Natural killer cell (primary cell): ENCODE measurements at regions not wholly inside any gene's neighbourhood (a gene's known extent, or its start where the extent isn't known, plus 50 kb on each side); places are given as distances from the start of the nearest gene placed in this dataset.
"Not testable (repeated sequence)": the region's sequence is repeated elsewhere in the genome, so short reads cannot be mapped to it uniquely, and the experiment has no call there.

Experiments used
- ATAC-seq, 3 donors: fragments of 150-1000 bp in 2 of 3; fragments of 200-7000 bp in 1 of 3; cut with Tn5 transposase; 1 replicate in 1 of 3; 2 replicates in 2 of 3; pipeline ENCODE4 v1.10.0; 2021; ENCODE audit warnings: mild to moderate bottlenecking in 2 of 3, moderate library complexity in 2 of 3
- DNase-seq, 2 donors: peaks; one replicate each; pipeline versions ENCODE4 v3.0.0 to v3.0.0-alpha.2; 2013 to 2021; ENCODE audit warnings: mixed read lengths in 1 of 2
- H3K27ac ChIP-seq: one replicate; pipeline ENCODE4 v1.5.1; 2013; ENCODE audit warnings: mild to moderate bottlenecking, low read length
- H3K27me3 ChIP-seq: one replicate; pipeline ENCODE4 v1.6.1; 2013; ENCODE audit warnings: low read length; ENCODE audit not compliant: control insufficient read depth, insufficient read depth
- H3K36me3 ChIP-seq: one replicate; pipeline ENCODE4 v1.6.1; 2013; ENCODE audit warnings: low read length; ENCODE audit not compliant: control insufficient read depth, insufficient read depth
- H3K4me1 ChIP-seq: one replicate; pipeline ENCODE4 v1.6.1; 2013; ENCODE audit warnings: low read length; ENCODE audit not compliant: control insufficient read depth, insufficient read depth
- H3K4me3 ChIP-seq: one replicate; pipeline ENCODE4 v1.5.1; 2013; ENCODE audit warnings: low read length
- H3K9me3 ChIP-seq: one replicate; pipeline ENCODE4 v1.6.1; 2013; ENCODE audit warnings: low read length; ENCODE audit not compliant: control insufficient read depth, insufficient read depth
- H3K27ac Mint-ChIP-seq, 2 donors: one replicate each; pipeline ENCODE4 v1.8.0; 2022; ENCODE audit warnings: mild to moderate bottlenecking in 2 of 2, mixed read lengths in 2 of 2, moderate library complexity in 1 of 2
- H3K27me3 Mint-ChIP-seq, 2 donors: one replicate each; pipeline ENCODE4 v1.8.0; 2022; ENCODE audit warnings: low read depth in 2 of 2, mixed read lengths in 2 of 2
- H3K36me3 Mint-ChIP-seq: one replicate; pipeline ENCODE4 v1.8.0; 2022; ENCODE audit warnings: mixed read lengths
- H3K4me1 Mint-ChIP-seq, 2 donors: one replicate each; pipeline ENCODE4 v1.8.0; 2022; ENCODE audit warnings: mixed read lengths in 2 of 2
- H3K4me3 Mint-ChIP-seq: one replicate; pipeline ENCODE4 v1.8.0; 2022; ENCODE audit warnings: mild to moderate bottlenecking, moderate library complexity, mixed read lengths
- H3K9me3 Mint-ChIP-seq, 2 donors: one replicate each; pipeline ENCODE4 v1.8.0; 2022; ENCODE audit warnings: mixed read lengths in 2 of 2
- WGBS: methylation state at CpG from one replicate; pipeline ENCODE4 v1.1.7; 2013; ENCODE audit warnings: missing lambda C conversion rate; ENCODE audit not compliant: insufficient coverage; 5-methylcytosine and 5-hydroxymethylcytosine counted together
- intact Hi-C: fragments of 100-400 bp; cut with micrococcal nuclease; formaldehyde crosslinking; loops from one replicate; pipeline ENCODE4 v1.14.2; 2022
- TF ChIP-seq, protein P1 (sequence below): fragments of 200-600 bp; IDR thresholded peaks from one replicate; pipeline ENCODE4 v1.8.0; 2022; ENCODE audit warnings: antibody characterized with exemption

GRCh38 chr5:89327608-89328007, 444.6 kb upstream of the MEF2C start:
- DNase-seq (no peak), ATAC-seq (no peak)
- Histone ChIP-seq H3K27me3 (no peaks in the 10 kb centered on the region), H3K4me1 (no peaks in the 10 kb centered on the region), H3K27ac (no peak overlapping the region), H3K4me3 (no peak overlapping the region), H3K9me3 (no peaks in the 10 kb centered on the region), H3K36me3 (no peaks in the 10 kb centered on the region)
- no peak overlapping the region for H3K27ac Mint-ChIP-seq
- H3K9me3 Mint-ChIP-seq = peaks cover 2 to 3% of the 10 kb centered on the region in 2 donors
- no peak overlapping the region for H3K4me3 Mint-ChIP-seq
- intact Hi-C loops = no loop called here
- H3K27me3 Mint-ChIP-seq = no peaks in the 10 kb centered on the region
- H3K36me3 Mint-ChIP-seq = no peaks in the 10 kb centered on the region
- H3K4me1 Mint-ChIP-seq = no peaks in the 10 kb centered on the region
- WGBS = 67% methylated on average over 3 of the region's 3 CpGs
- TF ChIP-seq, protein P1, sequence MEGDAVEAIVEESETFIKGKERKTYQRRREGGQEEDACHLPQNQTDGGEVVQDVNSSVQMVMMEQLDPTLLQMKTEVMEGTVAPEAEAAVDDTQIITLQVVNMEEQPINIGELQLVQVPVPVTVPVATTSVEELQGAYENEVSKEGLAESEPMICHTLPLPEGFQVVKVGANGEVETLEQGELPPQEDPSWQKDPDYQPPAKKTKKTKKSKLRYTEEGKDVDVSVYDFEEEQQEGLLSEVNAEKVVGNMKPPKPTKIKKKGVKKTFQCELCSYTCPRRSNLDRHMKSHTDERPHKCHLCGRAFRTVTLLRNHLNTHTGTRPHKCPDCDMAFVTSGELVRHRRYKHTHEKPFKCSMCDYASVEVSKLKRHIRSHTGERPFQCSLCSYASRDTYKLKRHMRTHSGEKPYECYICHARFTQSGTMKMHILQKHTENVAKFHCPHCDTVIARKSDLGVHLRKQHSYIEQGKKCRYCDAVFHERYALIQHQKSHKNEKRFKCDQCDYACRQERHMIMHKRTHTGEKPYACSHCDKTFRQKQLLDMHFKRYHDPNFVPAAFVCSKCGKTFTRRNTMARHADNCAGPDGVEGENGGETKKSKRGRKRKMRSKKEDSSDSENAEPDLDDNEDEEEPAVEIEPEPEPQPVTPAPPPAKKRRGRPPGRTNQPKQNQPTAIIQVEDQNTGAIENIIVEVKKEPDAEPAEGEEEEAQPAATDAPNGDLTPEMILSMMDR = no peak

DNA sequence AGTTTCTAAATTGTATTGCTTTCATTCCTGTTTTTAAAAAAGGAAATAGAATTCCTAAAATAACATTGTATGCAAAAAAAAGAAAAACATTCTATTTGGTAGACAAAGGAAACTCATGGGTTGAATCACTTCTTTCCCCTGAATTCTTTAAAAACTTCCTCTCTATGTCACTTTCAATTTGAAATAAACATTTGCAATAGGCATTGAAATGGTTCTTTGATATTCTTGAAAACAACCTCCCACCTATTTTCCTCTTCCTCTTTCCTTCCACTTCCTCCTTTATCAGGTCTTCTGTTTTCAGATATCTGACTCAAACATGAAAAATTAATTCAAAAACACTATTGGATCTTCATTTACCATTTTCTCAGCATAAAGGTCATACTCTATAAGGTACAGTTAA, 442.0 kb upstream of the MEF2C start:
- H3K27ac Mint-ChIP-seq = no peak overlapping the region
- Histone ChIP-seq H3K4me1 (no peaks in the 10 kb centered on the region), H3K9me3 (no peaks in the 10 kb centered on the region), H3K36me3 (no peaks in the 10 kb centered on the region), H3K4me3 (no peak overlapping the region), H3K27me3 (no peaks in the 10 kb centered on the region), H3K27ac (no peak overlapping the region)
- ATAC-seq = no peak
- intact Hi-C loops = no loop called here
- H3K36me3 Mint-ChIP-seq = no peaks in the 10 kb centered on the region
- no peaks in the 10 kb centered on the region for H3K27me3 Mint-ChIP-seq
- peaks cover 5 to 6% of the 10 kb centered on the region in 2 donors for H3K4me1 Mint-ChIP-seq
- TF ChIP-seq, protein P1 = no peak
- no peak for DNase-seq
- H3K4me3 Mint-ChIP-seq = no peak overlapping the region
- peaks cover 2 to 3% of the 10 kb centered on the region in 2 donors for H3K9me3 Mint-ChIP-seq

DNA sequence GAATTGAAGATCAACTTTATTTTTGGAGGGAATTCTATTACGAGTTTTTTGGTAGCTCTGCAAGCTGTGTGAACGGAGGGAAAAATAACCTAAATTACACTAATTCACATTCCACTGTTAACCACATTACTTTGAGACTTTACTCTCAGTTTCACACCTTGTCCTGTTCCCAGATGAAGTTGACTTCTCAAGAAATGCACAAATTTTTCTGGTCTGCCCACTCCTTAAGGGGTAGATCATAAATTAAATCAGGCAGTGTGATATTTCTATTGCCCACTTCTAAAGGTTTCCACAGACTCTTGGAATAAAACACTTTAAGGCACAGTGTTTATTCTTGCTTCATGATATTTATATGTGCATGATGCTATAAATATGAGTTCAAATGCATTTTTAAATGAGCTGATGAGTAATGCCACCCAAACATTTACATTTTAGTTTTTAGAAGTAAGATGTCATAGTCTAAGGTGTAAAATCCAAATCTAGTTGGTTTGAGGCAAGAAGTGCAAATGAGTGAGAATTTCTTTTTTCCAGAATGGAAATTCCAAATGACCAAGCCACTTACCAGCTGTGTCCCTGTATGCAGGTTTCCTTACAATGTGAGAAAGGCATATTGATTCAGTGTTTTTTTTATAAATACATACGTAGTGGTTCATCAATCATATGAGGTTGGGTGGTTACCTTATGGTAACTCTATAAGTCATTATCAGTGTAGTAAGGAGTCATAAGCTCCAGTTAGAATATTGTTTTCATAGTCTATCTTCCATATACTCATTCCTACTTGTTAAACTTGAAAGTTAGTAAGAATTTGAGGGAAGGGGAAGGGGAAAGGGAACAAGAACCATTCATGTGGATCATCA, 437.7 kb upstream of the MEF2C start:
- Mint-ChIP-seq H3K9me3 (no peaks in the 10 kb centered on the region), H3K27ac (no peak overlapping the region), H3K27me3 (no peaks in the 10 kb centered on the region), H3K4me3 (no peak overlapping the region), H3K36me3 (no peaks in the 10 kb centered on the region), H3K4me1 (peaks cover 6 to 7% of the 10 kb centered on the region in 2 donors)
- H3K4me1 ChIP-seq = no peaks in the 10 kb centered on the region
- no peaks in the 10 kb centered on the region for H3K36me3 ChIP-seq
- no peak overlapping the region for H3K27ac ChIP-seq
- TF ChIP-seq, protein P1 = no peak
- no peaks in the 10 kb centered on the region for H3K9me3 ChIP-seq
- DNase-seq (no peak), ATAC-seq (no peak)
- H3K27me3 ChIP-seq = no peaks in the 10 kb centered on the region
- intact Hi-C loops = no loop called here
- WGBS = no CpG with 5 or more reads among the region's 3 CpGs
- H3K4me3 ChIP-seq = no peak overlapping the region

DNA sequence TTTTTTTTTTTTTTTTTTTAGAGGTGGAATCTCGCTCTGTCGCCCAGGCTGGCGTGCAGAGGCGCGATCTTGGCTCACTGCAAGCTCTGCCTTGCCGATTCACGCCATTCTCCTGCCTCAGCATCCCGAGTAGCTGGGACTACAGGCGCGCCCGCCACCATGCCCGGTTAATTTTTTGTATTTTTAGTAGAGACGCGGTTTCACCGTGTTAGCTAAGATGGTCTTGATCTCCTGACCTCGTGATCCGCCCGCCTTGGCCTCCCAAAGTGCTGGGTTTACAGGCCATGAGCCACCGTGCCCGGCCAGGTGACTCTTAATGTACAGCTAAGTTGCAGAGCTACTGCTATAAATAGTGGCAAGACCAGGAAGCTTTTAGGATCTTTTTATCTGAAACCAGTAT, 434.9 kb upstream of the MEF2C start:
- H3K36me3 Mint-ChIP-seq, H3K9me3 Mint-ChIP-seq, H3K4me3 ChIP-seq, H3K27me3 ChIP-seq, H3K27ac ChIP-seq, H3K27ac Mint-ChIP-seq, H3K4me3 Mint-ChIP-seq, H3K9me3 ChIP-seq, ATAC-seq, DNase-seq, H3K36me3 ChIP-seq, H3K27me3 Mint-ChIP-seq, H3K4me1 ChIP-seq: not testable (repeated sequence)
- WGBS = 95% methylated on average over 20 of the region's 20 CpGs
- H3K4me1 Mint-ChIP-seq = peaks cover 26 to 30% of the 10 kb centered on the region in 2 donors
- intact Hi-C loops = loop anchor here (10.0 kb wide), 1 partner anchor 433 kb away; the partner anchor contains the start of gene MEF2C
